Memory B cell (primary cell): ENCODE measurements at regions not wholly inside any gene's neighbourhood (a gene's known extent, or its start where the extent isn't known, plus 50 kb on each side); places are given as distances from the start of the nearest gene placed in this dataset.
"Not testable (repeated sequence)": the region's sequence is repeated elsewhere in the genome, so short reads cannot be mapped to it uniquely, and the experiment has no call there.

Source experiments
- ATAC-seq: fragments of 150-1000 bp; cut with Tn5 transposase; 2 replicates; pipeline ENCODE4 v1.10.0; 2021; ENCODE audit warnings: low read depth, mild to moderate bottlenecking, moderate library complexity
- DNase-seq, 2 donors: peaks; one replicate each; pipeline ENCODE4 v3.0.0; 2022; ENCODE audit warnings: low spot score in 2 of 2
- H3K27ac Mint-ChIP-seq: one replicate; pipeline ENCODE4 v1.8.0; 2022; ENCODE audit warnings: mild to moderate bottlenecking, moderate library complexity, mixed read lengths
- H3K27me3 Mint-ChIP-seq: one replicate; pipeline ENCODE4 v1.8.0; 2022; ENCODE audit warnings: mixed read lengths
- H3K36me3 Mint-ChIP-seq: one replicate; pipeline ENCODE4 v1.8.0; 2022; ENCODE audit warnings: mild to moderate bottlenecking, mixed read lengths
- H3K4me1 Mint-ChIP-seq: one replicate; pipeline ENCODE4 v1.8.0; 2022; ENCODE audit warnings: mixed read lengths
- H3K4me3 Mint-ChIP-seq: one replicate; pipeline ENCODE4 v1.8.0; 2022; ENCODE audit warnings: mild to moderate bottlenecking, moderate library complexity, mixed read lengths
- H3K9me3 Mint-ChIP-seq: one replicate; pipeline ENCODE4 v1.8.0; 2022; ENCODE audit warnings: mixed read lengths

DNA sequence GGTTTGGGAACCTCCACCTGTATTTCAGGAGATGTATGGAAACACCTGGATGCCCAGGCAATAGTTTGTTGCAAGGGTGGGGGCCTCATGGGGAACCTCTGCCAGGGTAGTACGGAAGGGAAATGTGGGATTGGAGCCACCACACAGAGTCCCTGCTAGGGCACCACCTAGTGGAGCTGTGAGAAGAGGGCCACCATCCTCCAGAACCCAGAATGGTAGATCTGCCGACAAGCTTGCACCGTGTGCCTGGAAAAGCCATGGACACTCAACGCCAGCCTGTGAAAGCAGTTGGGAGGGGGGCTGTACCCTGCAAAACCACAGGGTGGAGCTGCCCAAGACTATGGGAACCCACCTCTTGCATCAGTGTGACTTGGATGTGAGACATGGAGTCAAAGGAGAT lies 407.2 kb downstream of the PSAT1 start:
- not testable (repeated sequence) for H3K4me3 Mint-ChIP-seq, H3K36me3 Mint-ChIP-seq, H3K27me3 Mint-ChIP-seq, DNase-seq, ATAC-seq, H3K27ac Mint-ChIP-seq, H3K9me3 Mint-ChIP-seq, H3K4me1 Mint-ChIP-seq

DNA sequence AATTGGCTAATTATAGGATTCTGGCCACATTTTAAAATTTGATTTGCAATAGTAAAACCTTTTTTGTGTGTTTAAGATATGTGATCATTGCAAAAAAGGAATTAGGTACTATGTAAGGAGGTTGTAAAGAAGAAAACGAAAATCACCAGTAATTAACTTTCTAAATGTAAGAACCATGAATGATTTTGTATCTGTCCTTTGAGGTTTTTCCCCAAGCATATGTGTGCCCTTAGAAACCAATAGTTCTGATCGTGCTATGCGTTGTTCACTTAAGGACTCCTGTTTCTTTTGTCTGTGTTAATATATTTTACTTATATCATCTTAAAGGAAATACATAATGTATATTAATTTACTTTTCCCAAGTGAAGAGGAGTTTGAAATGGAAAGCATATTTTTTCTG lies 410.2 kb downstream of the PSAT1 start:
- Mint-ChIP-seq H3K27ac (no peak overlapping the region), H3K36me3 (no peaks in the 10 kb centered on the region), H3K9me3 (peaks cover 3% of the 10 kb centered on the region)

DNA sequence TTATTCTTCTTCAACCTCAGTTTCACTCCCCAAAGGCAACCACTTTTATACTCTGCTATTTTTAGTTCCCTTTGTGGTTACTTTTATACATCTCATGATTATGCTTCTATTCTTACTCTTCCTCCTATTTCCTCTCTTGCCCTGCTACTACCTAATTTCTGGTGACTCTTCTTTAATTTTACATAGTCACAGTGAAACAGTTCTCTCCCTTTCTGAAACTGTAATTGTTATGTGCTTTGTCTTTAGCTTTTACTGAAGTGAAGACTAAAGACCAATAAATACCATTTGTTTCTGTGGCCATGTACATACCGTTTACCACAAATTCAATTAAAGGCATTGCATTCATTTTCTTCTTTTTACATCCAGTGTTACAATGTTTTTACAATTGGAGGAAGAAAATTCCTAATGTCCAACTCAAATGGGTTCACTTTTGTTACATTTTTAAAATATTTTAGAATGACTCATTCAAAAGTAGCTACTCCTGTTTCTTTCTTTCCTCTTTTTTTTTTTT lies 410.6 kb downstream of the PSAT1 start:
- DNase-seq = no peak
- no peak overlapping the region for H3K27ac Mint-ChIP-seq
- peaks cover 3% of the 10 kb centered on the region for H3K9me3 Mint-ChIP-seq
- H3K36me3 Mint-ChIP-seq = no peaks in the 10 kb centered on the region
- H3K4me1 Mint-ChIP-seq = peaks cover 14% of the 10 kb centered on the region
- peak; percentile 89 for ATAC-seq
- H3K4me3 Mint-ChIP-seq = peak overlapping the region; percentile 47
- H3K27me3 Mint-ChIP-seq = no peaks in the 10 kb centered on the region

More for the DNA sequence above, 410.2 kb downstream of the PSAT1 start:
- peaks cover 14% of the 10 kb centered on the region for H3K4me1 Mint-ChIP-seq
- no peak for DNase-seq
- H3K27me3 Mint-ChIP-seq = no peaks in the 10 kb centered on the region
- ATAC-seq = peak; percentile 14
- H3K4me3 Mint-ChIP-seq = no peak overlapping the region

DNA sequence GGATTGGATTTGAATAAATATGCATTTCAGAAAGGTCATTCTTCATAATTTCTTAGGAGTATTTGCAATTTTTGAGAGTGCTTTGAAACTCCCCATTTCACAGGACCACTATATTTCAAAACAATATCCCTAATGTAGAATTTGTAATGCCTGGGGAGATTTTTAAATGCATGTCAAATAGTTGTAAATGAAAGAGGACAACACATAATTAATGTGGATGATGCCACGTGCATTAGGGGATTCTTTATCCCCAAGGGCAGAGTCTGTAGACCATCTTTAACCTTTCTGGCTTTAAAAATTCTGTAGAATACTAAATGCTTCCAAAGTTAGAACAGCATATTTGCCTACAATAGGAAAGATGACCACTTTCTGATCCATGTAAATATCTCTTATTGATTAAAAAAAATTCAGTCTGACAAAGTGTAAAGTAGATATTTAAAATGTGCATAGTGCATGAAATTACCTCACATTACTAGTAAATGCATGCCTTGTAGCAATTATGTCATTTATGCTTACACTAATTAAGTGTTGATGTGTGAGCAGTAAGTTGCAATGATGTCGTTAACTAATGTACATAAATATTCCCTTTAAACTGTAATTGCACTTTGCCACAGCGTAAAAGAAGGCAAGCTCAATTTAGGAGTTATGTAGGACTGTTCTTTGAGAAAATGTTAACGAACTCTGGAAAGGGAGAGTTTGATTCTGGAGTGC lies 416.1 kb downstream of the PSAT1 start:
- no peaks in the 10 kb centered on the region for H3K36me3 Mint-ChIP-seq
- peaks cover 6% of the 10 kb centered on the region for H3K4me1 Mint-ChIP-seq
- H3K4me3 Mint-ChIP-seq = no peak overlapping the region
- DNase-seq = no peak
- H3K27ac Mint-ChIP-seq = no peak overlapping the region
- ATAC-seq = no peak
- H3K9me3 Mint-ChIP-seq = peaks cover 3% of the 10 kb centered on the region
- H3K27me3 Mint-ChIP-seq = no peaks in the 10 kb centered on the region

DNA sequence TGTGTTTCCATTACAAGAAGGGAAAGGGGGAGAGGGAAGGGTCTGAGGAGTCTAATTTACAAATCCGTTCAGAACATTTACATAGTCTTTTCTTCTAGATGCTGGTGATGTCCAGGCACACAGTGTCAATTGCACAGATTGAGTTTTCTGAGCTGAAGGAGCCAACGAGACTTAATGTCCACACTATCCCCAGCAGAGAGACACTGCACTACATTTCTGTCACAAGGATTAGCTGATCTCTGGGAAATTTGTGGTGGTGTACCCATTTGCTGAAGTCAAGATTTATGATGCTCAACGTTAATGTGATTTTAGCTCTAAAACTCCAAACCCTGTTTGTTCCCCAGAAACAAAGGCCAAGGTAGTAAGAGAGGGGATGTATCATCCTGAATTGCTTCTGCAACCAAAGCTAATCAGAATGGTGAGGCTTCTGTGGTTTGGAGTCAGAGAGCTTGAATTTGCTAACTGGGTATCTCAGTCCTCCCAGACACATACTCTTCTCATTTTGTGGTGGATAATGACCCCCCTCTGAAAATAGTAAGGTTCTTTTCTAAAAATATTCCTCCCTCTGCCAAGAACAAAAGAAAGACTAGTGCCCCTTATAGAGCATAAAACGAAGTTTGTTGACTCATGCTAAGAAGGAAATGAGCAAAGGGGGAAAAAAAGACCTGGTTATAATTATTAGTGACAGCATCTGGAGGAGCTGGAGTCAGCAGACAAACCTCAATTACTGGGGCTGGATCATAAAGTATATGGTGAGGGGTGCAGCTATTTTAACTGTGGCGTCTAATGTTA lies 416.9 kb downstream of the PSAT1 start:
- DNase-seq (no peak), ATAC-seq (no peak)
- Mint-ChIP-seq H3K27me3 (no peaks in the 10 kb centered on the region), H3K4me3 (no peak overlapping the region), H3K36me3 (no peaks in the 10 kb centered on the region), H3K9me3 (peaks cover 3% of the 10 kb centered on the region), H3K27ac (no peak overlapping the region), H3K4me1 (peaks cover 6% of the 10 kb centered on the region)

DNA sequence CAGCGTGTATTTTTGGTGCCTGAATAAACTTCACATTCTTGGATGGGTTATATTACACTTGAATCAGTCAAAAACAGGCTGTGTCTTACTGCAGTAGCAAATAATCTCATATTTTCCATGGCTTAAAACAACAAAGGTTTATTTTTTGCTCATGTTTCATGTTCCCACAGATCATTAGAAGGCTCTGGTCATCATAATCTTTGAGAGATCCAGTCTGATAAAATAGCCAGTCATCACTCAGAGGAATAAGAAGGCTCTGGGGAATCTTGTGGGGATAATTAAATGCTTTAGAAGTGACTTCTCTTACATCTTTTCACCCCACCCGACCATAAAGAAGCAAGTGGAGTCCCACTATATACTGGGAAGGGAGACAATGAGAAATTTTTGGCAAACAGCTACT lies 417.7 kb downstream of the PSAT1 start:
- Mint-ChIP-seq H3K36me3 (no peaks in the 10 kb centered on the region), H3K9me3 (peaks cover 3% of the 10 kb centered on the region), H3K4me3 (no peak overlapping the region), H3K27me3 (no peaks in the 10 kb centered on the region), H3K4me1 (peaks cover 4% of the 10 kb centered on the region), H3K27ac (no peak overlapping the region)
- DNase-seq = no peak
- ATAC-seq = no peak

DNA sequence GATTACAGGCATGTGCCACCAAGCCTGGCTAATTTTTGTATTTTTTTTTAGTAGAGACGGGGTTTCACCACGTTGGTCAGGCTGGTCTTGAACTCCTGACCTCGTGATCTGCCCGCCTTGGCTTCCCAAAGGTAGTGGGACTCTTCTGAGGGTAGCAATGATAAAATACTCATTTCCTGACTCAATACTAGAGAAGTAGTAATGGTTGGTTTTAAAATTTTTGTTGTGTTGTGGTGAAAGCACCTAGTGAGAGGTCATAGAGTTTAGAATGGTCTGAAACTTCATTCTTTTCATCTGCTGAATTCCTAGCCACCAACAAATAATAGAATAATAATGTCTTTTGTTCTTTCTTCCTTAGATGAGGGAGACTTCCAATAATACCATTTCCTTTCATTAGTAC lies 422.1 kb downstream of the PSAT1 start:
- not testable (repeated sequence) for H3K36me3 Mint-ChIP-seq, ATAC-seq

DNA sequence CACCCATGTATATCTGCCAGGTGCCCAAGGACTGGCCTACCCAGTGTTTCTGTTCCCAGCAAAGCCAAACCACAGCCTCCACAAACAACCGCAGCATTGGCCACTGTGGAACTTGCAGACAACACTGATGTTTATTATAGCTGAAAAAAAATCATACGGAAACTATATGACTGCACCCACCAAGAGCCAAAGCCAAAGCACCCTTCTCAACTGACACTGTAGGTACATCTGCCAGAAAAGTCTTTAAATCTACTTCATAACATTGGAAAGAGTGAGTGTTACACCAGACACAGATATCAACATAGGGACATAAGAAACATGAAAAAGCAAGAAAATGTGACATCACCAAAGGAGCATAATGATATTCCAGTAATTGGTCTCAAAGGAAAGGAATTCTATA lies 428.0 kb downstream of the PSAT1 start:
- no peak for ATAC-seq
- peak overlapping the region; percentile 22 for H3K4me3 Mint-ChIP-seq
- peak overlapping the region; percentile 36 for H3K27ac Mint-ChIP-seq
- DNase-seq = no peak
- H3K4me1 Mint-ChIP-seq = peaks cover 19% of the 10 kb centered on the region
- peaks cover 4% of the 10 kb centered on the region for H3K36me3 Mint-ChIP-seq
- H3K27me3 Mint-ChIP-seq = no peaks in the 10 kb centered on the region
- H3K9me3 Mint-ChIP-seq = peaks cover 20% of the 10 kb centered on the region

More for the DNA sequence above, 422.1 kb downstream of the PSAT1 start:
- H3K4me1 Mint-ChIP-seq, H3K9me3 Mint-ChIP-seq, H3K27ac Mint-ChIP-seq, H3K4me3 Mint-ChIP-seq, DNase-seq, H3K27me3 Mint-ChIP-seq: not testable (repeated sequence)

DNA sequence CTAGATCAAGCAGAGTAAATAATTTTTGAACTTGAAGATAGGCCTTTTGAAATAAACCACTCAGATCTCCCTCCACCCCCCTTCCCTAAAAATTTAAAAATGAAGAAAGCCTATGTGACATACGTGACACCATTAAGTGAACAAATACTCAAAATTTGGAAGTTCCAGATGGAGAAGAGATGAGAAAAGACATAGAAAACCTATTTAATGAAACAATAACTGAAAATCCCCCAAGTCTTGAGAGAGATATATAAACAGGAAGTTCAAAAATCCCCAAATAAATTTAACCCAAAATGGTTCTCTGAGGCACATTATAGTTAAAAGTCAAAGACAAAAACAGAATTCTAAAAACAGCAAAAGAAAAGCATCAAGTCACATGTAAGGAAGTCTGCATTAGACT lies 428.6 kb downstream of the PSAT1 start:
- peaks cover 20% of the 10 kb centered on the region for H3K9me3 Mint-ChIP-seq
- no peaks in the 10 kb centered on the region for H3K27me3 Mint-ChIP-seq
- H3K36me3 Mint-ChIP-seq = peaks cover 4% of the 10 kb centered on the region
- H3K4me3 Mint-ChIP-seq = no peak overlapping the region
- H3K27ac Mint-ChIP-seq = peak overlapping the region; percentile 36
- ATAC-seq (peak; percentile 67), DNase-seq (no peak)
- peaks cover 19% of the 10 kb centered on the region for H3K4me1 Mint-ChIP-seq

DNA sequence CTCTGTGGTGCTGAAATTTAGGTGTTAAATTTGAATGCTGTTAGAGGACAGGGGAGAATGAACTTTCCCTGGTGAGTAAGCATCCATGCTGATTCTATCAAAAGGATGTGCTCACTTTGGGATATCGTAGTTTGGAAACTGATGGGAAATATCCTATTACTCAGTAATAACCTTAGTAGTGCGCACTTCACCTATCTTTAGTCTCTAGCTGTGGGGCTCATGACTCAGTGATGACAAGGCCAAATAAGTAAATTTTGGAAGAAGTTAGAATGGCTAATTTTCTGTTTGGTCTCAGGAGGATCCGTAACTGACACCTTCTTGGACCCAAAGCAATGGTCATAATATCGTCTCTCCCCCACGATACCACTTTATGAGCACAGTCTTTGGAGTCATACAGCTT lies 448.4 kb downstream of the PSAT1 start:
- no peak for ATAC-seq
- H3K27ac Mint-ChIP-seq = no peak overlapping the region
- no peaks in the 10 kb centered on the region for H3K36me3 Mint-ChIP-seq
- no peaks in the 10 kb centered on the region for H3K27me3 Mint-ChIP-seq
- peaks cover 1% of the 10 kb centered on the region for H3K9me3 Mint-ChIP-seq
- no peak for DNase-seq
- no peaks in the 10 kb centered on the region for H3K4me1 Mint-ChIP-seq
- H3K4me3 Mint-ChIP-seq = no peak overlapping the region

DNA sequence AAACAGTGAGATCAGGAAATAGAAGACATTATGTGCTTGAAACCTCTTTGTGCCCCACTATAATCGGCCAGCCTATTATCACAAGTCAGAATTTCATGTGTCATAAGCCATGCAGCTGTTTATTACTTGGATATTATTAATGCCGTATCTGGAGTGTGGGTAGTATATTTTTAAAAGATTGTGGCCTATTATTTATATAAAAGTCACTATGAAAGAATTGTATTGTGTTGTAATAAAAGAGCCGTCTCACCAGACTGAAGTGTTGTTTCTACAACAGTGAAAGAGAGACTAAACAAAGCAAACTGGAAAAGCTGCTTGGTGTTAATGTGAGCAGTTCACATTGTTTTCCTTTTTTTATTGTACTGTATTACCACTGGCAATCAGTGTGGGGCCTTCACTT lies 449.1 kb downstream of the PSAT1 start:
- Mint-ChIP-seq H3K36me3 (peaks cover 2% of the 10 kb centered on the region), H3K9me3 (peaks cover 4% of the 10 kb centered on the region), H3K4me3 (no peak overlapping the region), H3K27ac (no peak overlapping the region), H3K4me1 (no peaks in the 10 kb centered on the region), H3K27me3 (no peaks in the 10 kb centered on the region)
- no peak for DNase-seq
- no peak for ATAC-seq

DNA sequence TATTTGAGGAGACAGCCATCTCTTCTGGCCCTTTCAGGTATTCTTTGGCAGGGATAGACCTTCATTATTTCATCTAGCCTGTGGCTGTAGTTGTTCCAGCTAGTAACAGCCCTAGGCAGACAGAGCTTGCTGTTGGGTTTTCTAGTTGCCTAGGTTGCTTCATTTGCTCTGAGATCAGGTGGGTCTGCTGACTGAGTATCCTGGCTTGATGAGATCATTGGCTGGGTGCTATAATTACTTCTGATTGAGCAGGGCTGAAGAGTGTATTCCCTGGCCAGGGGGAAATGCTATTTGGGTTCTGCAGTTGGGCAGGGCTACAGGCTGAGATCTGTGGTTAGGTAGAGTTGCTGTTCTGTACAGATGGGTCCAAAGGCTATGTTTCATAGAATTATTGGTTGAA lies 456.1 kb downstream of the PSAT1 start:
- H3K36me3 Mint-ChIP-seq = peaks cover 2% of the 10 kb centered on the region
- no peak overlapping the region for H3K27ac Mint-ChIP-seq
- peaks cover 5% of the 10 kb centered on the region for H3K4me1 Mint-ChIP-seq
- no peak overlapping the region for H3K4me3 Mint-ChIP-seq
- no peak for ATAC-seq
- no peaks in the 10 kb centered on the region for H3K27me3 Mint-ChIP-seq
- no peak for DNase-seq
- H3K9me3 Mint-ChIP-seq = peaks cover 6% of the 10 kb centered on the region

DNA sequence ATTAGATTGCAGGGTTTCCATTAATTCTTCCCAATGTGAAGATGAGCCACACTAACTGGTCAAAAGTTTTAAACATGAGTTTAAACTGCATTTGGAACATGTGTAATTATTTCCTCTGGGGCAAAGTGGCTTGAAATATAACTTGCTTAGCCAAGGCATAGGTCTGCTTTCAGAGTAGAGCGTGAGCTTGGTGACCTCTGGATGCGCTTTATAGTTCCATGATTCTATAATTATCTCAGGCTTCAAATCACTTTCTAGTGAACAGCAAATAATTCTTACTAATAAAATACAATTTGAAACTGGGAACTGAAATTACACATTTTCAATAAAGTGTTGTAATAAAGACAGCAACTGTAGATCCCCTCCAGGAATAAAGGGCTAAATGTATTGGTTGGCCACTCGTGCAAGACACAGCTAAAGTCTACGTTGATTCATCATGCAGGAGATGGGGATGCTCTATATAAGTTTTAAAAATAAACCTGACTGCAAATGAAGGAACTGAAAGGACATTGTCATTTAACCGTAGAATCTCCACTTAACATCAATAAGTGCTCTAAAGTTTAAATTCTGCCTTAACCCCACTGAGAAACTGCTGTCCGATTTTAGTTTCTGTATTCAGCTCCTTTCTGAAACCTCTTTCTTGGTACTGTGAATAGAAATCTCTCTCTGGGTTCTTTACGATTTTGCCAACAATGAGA lies 460.0 kb downstream of the PSAT1 start:
- H3K4me1 Mint-ChIP-seq = peaks cover 5% of the 10 kb centered on the region
- no peaks in the 10 kb centered on the region for H3K36me3 Mint-ChIP-seq
- H3K27ac Mint-ChIP-seq = peak overlapping the region; percentile 31
- H3K9me3 Mint-ChIP-seq = peaks cover under 1% of the 10 kb centered on the region
- H3K4me3 Mint-ChIP-seq = peak overlapping the region; percentile 41
- no peaks in the 10 kb centered on the region for H3K27me3 Mint-ChIP-seq
- DNase-seq (no peak), ATAC-seq (peak; percentile 60)

DNA sequence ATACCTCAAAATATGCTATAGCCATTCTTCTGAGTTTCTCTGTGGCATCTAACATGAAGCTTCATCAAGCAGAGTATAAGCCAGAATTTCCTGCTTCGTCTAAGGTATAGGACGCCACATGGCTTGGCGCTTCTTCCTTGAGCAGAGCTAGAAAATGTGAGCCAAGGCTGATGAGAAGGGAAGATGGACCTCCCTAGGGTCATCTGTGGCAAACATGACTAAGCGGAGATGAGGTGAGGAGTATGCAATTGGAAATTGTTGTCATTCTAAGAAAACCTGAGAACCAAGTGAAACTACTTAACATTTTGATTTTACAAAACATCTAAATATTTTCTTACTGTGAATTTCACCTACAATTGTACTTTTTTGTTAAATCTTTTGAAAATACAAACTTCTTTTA lies 466.5 kb downstream of the PSAT1 start:
- ATAC-seq (no peak), DNase-seq (no peak)
- no peaks in the 10 kb centered on the region for H3K4me1 Mint-ChIP-seq
- H3K27ac Mint-ChIP-seq = no peak overlapping the region
- H3K36me3 Mint-ChIP-seq = no peaks in the 10 kb centered on the region
- no peaks in the 10 kb centered on the region for H3K27me3 Mint-ChIP-seq
- H3K4me3 Mint-ChIP-seq = no peak overlapping the region
- H3K9me3 Mint-ChIP-seq = no peaks in the 10 kb centered on the region
